ENCODE measurements at regions not wholly inside any gene's neighbourhood (a gene's known extent, or its start where the extent isn't known, plus 50 kb on each side); places are given as distances from the start of the nearest gene placed in this dataset.
"Not testable (repeated sequence)": the region's sequence is repeated elsewhere in the genome, so short reads cannot be mapped to it uniquely, and the experiment has no call there.

GRCh38 chr21:9036966-9037587 lies 1484.3 kb upstream of the TPTE start:
- TF ChIP-seq POLR2A (IDR thresholded peaks at IDR 0.05; ENCODE audit: low read depth, low read length); FOS (IDR thresholded peaks at IDR 0.05; ENCODE audit: low read depth, low read length); RCOR1 (IDR thresholded peaks at IDR 0.05; ENCODE audit: insufficient replicate concordance, low read length); CEBPB (IDR thresholded peaks at IDR 0.05; ENCODE audit: low read depth, low read length): not testable (repeated sequence)
- TF ChIP-seq, protein P1, sequence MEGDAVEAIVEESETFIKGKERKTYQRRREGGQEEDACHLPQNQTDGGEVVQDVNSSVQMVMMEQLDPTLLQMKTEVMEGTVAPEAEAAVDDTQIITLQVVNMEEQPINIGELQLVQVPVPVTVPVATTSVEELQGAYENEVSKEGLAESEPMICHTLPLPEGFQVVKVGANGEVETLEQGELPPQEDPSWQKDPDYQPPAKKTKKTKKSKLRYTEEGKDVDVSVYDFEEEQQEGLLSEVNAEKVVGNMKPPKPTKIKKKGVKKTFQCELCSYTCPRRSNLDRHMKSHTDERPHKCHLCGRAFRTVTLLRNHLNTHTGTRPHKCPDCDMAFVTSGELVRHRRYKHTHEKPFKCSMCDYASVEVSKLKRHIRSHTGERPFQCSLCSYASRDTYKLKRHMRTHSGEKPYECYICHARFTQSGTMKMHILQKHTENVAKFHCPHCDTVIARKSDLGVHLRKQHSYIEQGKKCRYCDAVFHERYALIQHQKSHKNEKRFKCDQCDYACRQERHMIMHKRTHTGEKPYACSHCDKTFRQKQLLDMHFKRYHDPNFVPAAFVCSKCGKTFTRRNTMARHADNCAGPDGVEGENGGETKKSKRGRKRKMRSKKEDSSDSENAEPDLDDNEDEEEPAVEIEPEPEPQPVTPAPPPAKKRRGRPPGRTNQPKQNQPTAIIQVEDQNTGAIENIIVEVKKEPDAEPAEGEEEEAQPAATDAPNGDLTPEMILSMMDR (conservative IDR thresholded peaks at IDR 0.05; ENCODE audit: low read depth, low read length), result not testable (repeated sequence)
- TF ChIP-seq, protein P2, sequence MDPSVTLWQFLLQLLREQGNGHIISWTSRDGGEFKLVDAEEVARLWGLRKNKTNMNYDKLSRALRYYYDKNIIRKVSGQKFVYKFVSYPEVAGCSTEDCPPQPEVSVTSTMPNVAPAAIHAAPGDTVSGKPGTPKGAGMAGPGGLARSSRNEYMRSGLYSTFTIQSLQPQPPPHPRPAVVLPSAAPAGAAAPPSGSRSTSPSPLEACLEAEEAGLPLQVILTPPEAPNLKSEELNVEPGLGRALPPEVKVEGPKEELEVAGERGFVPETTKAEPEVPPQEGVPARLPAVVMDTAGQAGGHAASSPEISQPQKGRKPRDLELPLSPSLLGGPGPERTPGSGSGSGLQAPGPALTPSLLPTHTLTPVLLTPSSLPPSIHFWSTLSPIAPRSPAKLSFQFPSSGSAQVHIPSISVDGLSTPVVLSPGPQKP (IDR thresholded peaks at IDR 0.05; ENCODE audit: borderline replicate concordance, low read depth, low read length), result not testable (repeated sequence)
